Activated CD4-positive, alpha-beta T cell treated with anti-CD3 and anti-CD28 coated beads, Interleukin-2, amount 10 ng/mL, durations not matched to agents 24 days and 14 days (primary cell): ENCODE measurements at regions not wholly inside any gene's neighbourhood (a gene's known extent, or its start where the extent isn't known, plus 50 kb on each side); places are given as distances from the start of the nearest gene placed in this dataset.

Source experiments
- DNase-seq: peaks from one replicate; pipeline ENCODE4 v3.0.0; 2022
- H3K27ac Mint-ChIP-seq: one replicate; pipeline ENCODE4 v1.8.0; 2022; ENCODE audit warnings: mild to moderate bottlenecking, mixed read lengths
- H3K27me3 Mint-ChIP-seq: one replicate; pipeline ENCODE4 v1.8.0; 2022; ENCODE audit warnings: mixed read lengths
- H3K36me3 Mint-ChIP-seq: one replicate; pipeline ENCODE4 v1.8.0; 2022; ENCODE audit warnings: low read depth, mild to moderate bottlenecking, mixed read lengths
- H3K4me1 Mint-ChIP-seq: one replicate; pipeline ENCODE4 v1.8.0; 2021; ENCODE audit warnings: mixed read lengths
- H3K4me3 Mint-ChIP-seq: one replicate; pipeline ENCODE4 v1.8.0; 2022; ENCODE audit warnings: mild to moderate bottlenecking, moderate library complexity, mixed read lengths
- H3K9me3 Mint-ChIP-seq: one replicate; pipeline ENCODE4 v1.8.0; 2021; ENCODE audit warnings: mixed read lengths
- intact Hi-C: fragments of 100-400 bp; cut with micrococcal nuclease; formaldehyde crosslinking; loops from one replicate; pipeline ENCODE4 v1.15.1; 2023

DNA sequence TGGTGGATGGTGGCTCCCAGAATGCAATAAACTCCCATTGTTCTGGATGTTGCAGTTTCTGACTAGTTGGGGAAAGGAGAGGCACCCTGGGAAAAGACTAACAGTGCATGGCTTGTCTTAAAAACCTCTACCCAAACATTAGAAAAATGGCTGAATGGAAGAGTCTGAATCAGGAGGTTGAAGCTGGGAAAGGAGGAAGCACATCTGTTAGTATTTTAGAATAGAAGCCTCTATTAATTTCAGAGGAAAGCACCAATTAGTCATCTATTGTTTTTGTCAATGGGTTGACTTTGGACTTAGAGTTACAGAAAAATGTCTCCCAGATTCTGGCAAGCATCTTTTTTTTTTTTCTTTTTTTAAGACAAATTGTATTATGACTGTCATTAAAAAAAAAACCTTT, 56.1 kb upstream of the ELMO1 start:
- no peak overlapping the region for H3K4me3 Mint-ChIP-seq
- H3K27ac Mint-ChIP-seq: no peak overlapping the region
- intact Hi-C loops: no loop called here
- no peaks in the 10 kb centered on the region for H3K9me3 Mint-ChIP-seq
- no peak for DNase-seq
- no peaks in the 10 kb centered on the region for H3K4me1 Mint-ChIP-seq
- peaks cover 28% of the 10 kb centered on the region for H3K27me3 Mint-ChIP-seq
- H3K36me3 Mint-ChIP-seq: no peaks in the 10 kb centered on the region

DNA sequence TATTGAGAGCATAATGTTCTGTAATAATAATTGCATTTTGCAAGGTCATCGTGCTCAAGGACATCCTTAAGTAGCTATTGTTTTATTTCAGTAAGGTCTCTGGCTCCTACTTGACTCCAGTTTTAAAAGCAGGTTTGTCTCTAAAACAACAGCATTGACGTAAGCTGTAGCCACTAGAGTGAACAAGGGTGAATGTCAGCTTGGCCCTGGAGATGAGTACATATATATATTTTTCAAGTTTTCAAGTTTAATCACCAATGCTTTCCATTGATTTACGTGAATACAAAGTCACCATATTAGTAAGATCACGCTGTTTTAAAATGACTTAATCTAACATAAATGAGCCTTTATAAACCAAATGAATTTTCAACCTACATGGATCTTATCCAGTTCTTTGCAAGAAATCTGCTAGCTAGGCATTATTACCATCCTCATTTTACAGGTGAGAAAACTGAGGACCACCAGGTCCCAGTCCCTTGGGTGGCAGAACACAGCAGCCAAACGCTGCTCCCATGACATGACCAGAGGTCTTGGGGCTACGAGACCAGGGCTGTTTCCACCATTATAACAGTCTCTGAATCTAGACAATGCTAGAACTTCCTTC, 57.2 kb upstream of the ELMO1 start:
- no peak overlapping the region for H3K4me3 Mint-ChIP-seq
- H3K27me3 Mint-ChIP-seq: peaks cover 30% of the 10 kb centered on the region
- DNase-seq: no peak
- H3K4me1 Mint-ChIP-seq: no peaks in the 10 kb centered on the region
- H3K9me3 Mint-ChIP-seq: no peaks in the 10 kb centered on the region
- intact Hi-C loops: no loop called here
- no peaks in the 10 kb centered on the region for H3K36me3 Mint-ChIP-seq
- H3K27ac Mint-ChIP-seq: no peak overlapping the region

DNA sequence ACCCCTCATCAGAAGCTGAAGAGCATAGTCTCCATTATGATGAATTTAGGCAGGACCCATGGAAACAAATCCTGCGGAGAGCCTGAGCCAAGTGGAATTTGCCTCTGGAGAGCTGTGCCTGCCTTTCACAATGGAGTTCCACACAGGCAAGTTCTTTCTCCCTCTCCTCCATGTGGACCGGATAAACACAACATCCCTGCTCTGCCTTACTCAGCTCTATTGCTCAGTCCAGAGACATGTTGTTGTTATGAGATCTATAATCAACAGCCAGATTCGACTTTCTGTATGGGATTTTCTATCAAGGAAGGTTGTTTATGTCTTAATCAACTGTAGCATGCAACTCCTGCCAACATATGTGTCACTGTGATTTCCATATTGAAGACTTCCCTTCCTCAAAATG, 59.5 kb upstream of the ELMO1 start:
- Mint-ChIP-seq H3K9me3 (no peaks in the 10 kb centered on the region), H3K4me1 (no peaks in the 10 kb centered on the region), H3K27ac (no peak overlapping the region), H3K4me3 (no peak overlapping the region), H3K27me3 (peaks cover 30% of the 10 kb centered on the region), H3K36me3 (no peaks in the 10 kb centered on the region)
- intact Hi-C loops: no loop called here
- DNase-seq: no peak

DNA sequence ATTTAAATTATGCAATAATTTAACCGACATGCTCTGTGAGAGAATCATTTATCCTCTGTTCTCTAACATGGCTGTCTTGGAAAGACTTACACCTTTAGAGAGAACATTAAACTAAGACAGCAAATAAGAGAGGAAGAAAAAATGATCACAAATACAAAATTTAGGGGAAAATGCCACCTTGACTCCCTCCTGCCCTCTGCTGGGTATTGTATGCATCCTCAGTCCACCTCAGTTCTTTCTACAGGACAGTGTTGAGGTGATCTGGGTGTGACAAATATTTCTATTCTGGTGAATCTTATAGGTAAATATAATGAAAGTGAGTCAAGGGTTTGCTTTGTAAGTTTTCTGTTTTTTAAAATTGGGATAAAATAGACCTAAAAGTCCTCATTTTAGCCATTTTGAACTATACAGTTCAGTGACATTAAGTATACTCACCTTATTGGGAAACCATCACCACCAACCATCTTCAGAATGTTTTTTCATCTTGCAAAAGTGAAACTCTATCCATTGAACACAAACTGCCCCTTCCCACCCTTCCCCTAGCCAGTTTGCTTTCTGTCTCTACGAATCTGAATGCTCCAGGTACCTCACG, 61.5 kb upstream of the ELMO1 start:
- no peaks in the 10 kb centered on the region for H3K9me3 Mint-ChIP-seq
- H3K27ac Mint-ChIP-seq: no peak overlapping the region
- H3K4me1 Mint-ChIP-seq: no peaks in the 10 kb centered on the region
- intact Hi-C loops: loop anchor here (1.0 to 5.0 kb wide), 2 partner anchors 273 to 302 kb away; no protein-coding TSS in a partner anchor
- H3K27me3 Mint-ChIP-seq: peaks cover 28% of the 10 kb centered on the region
- H3K4me3 Mint-ChIP-seq: no peak overlapping the region
- H3K36me3 Mint-ChIP-seq: no peaks in the 10 kb centered on the region
- DNase-seq: peak; percentile 72

DNA sequence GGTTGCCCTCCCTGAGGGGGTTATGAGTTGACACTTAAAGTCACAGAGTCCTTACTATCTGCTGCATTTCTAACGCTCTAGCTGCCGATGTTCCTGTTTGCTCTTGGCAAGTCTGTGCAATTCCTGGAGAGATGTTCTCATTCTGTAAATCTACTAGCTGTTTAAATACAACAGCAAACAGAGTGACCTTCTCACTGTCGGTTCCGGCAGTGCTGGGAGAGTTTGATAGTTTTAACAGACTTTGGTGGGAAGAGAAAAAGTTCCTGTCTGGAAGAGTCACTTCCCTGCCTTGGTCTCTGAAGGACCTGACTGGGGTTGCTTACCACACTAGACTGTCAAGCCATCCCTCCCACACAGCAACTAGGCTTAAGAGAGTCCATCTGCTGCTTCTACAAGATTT, 63.3 kb upstream of the ELMO1 start:
- Mint-ChIP-seq H3K4me3 (no peak overlapping the region), H3K27me3 (peaks cover 28% of the 10 kb centered on the region), H3K4me1 (no peaks in the 10 kb centered on the region), H3K27ac (no peak overlapping the region), H3K36me3 (no peaks in the 10 kb centered on the region), H3K9me3 (no peaks in the 10 kb centered on the region)
- DNase-seq: no peak
- intact Hi-C loops: loop anchor here (5.0 kb wide), 1 partner anchor 275 kb away; no protein-coding TSS in a partner anchor

DNA sequence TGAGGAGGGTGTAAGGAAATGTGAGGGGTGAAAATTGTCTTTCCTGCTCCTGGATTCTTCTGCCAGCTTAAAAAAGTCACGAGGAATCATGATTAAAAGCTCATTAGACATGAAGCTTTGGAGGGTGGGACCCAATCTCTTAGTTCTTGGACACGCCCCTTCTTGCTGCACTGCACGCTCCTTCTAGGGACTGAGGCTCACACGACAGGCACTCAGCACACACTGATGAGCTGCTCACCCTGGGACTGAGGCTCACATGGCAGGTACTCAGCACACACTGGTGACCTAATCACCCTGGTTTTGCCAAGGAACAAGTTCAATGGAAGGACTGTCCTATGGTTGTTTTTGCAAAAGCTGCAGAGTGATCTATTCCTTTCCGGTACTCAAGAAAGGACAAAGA, 65.8 kb upstream of the ELMO1 start:
- no peaks in the 10 kb centered on the region for H3K4me1 Mint-ChIP-seq
- no peak for DNase-seq
- intact Hi-C loops: loop anchor here (5.0 kb wide), 1 partner anchor 277 kb away; no protein-coding TSS in a partner anchor
- no peak overlapping the region for H3K27ac Mint-ChIP-seq
- H3K36me3 Mint-ChIP-seq: no peaks in the 10 kb centered on the region
- peaks cover 4% of the 10 kb centered on the region for H3K9me3 Mint-ChIP-seq
- H3K27me3 Mint-ChIP-seq: peaks cover 11% of the 10 kb centered on the region
- H3K4me3 Mint-ChIP-seq: no peak overlapping the region

DNA sequence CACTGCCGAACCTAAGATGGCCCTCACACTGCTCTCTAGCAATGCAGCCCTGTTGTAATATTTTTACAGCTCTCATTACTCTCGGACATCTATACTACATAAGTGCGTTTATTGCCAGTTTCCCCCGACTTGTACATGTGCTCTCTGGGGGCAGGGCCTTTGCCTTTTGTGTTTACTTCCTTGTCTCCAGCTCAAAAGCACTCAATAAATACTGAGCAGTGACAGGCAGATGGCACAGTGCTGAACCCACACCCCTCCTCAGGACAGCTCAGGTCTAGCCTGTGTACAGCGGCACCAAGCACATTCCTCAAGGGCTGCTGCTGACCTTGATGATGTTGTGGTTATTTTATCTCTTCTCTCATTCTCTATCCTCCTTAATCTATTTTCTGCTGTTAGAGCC, 68.0 kb upstream of the ELMO1 start:
- Mint-ChIP-seq H3K36me3 (no peaks in the 10 kb centered on the region), H3K9me3 (peaks cover 9% of the 10 kb centered on the region), H3K27me3 (peaks cover 23% of the 10 kb centered on the region), H3K4me1 (no peaks in the 10 kb centered on the region), H3K4me3 (no peak overlapping the region), H3K27ac (no peak overlapping the region)
- no peak for DNase-seq
- intact Hi-C loops: no loop called here

DNA sequence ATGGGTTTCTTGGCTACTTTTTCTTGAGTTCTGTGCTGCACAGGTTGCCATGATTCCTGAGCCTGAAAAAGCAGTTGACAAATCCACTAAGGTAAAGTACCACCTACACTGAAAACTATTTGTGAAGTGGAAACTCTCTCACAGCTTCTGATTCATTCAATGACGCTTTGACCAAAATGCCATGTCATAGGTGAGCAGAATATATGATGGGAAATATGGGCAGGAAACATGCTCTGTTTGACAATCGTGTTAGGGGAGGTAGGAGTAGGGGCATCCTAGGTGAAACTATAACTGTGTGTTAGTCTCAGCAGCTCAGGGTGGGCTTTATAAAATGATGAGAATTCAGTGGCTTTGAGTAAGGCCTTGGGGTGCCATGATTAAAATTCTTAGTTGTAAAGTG, 69.6 kb upstream of the ELMO1 start:
- Mint-ChIP-seq H3K36me3 (no peaks in the 10 kb centered on the region), H3K4me3 (no peak overlapping the region), H3K9me3 (peaks cover 9% of the 10 kb centered on the region), H3K27ac (no peak overlapping the region), H3K4me1 (no peaks in the 10 kb centered on the region), H3K27me3 (peaks cover 28% of the 10 kb centered on the region)
- DNase-seq: no peak
- intact Hi-C loops: no loop called here

DNA sequence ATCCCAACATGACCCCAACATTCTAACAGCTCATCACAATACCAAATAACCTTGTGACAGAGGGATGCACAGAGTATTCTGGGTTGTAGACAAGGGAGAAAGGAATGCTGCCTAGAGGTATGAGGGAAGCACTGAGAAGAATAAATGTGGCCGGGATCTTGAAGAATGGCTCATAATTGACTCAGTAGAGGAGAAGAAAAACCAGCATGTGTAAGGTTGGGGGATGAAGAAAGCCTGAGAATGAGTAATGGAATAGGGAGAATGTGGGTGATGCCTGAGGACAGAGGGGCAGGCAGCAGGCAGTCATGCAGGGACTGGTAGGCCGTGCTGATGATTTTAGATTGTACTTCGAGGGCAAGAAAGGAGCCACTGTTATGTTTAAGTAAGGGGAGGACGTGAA, 75.4 kb upstream of the ELMO1 start:
- no peaks in the 10 kb centered on the region for H3K36me3 Mint-ChIP-seq
- H3K27me3 Mint-ChIP-seq: peaks cover 40% of the 10 kb centered on the region
- intact Hi-C loops: no loop called here
- no peaks in the 10 kb centered on the region for H3K4me1 Mint-ChIP-seq
- H3K9me3 Mint-ChIP-seq: peaks cover 14% of the 10 kb centered on the region
- H3K4me3 Mint-ChIP-seq: no peak overlapping the region
- no peak overlapping the region for H3K27ac Mint-ChIP-seq
- DNase-seq: no peak

DNA sequence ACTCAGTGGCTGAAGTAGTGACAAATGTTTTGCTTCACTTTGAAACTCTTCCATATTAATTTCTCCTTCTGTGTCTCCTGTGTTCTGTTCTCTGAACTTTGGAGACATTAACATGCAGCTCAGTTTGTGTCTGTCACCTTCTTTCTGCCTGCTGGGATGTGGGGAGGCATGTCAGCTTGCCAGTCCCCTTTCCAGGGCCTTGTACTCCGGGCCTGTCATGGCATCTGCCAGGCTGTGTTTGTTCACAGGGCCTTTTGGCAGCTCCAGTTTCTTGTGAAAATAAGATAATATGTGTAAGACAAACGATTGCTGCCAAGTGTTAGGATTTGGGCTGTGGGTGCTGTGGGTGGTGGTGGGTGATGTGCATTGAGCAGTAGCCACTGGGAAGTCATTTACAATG, 76.1 kb upstream of the ELMO1 start:
- no peaks in the 10 kb centered on the region for H3K4me1 Mint-ChIP-seq
- no peaks in the 10 kb centered on the region for H3K36me3 Mint-ChIP-seq
- intact Hi-C loops: no loop called here
- peaks cover 8% of the 10 kb centered on the region for H3K9me3 Mint-ChIP-seq
- peaks cover 35% of the 10 kb centered on the region for H3K27me3 Mint-ChIP-seq
- no peak overlapping the region for H3K27ac Mint-ChIP-seq
- H3K4me3 Mint-ChIP-seq: no peak overlapping the region
- no peak for DNase-seq

DNA sequence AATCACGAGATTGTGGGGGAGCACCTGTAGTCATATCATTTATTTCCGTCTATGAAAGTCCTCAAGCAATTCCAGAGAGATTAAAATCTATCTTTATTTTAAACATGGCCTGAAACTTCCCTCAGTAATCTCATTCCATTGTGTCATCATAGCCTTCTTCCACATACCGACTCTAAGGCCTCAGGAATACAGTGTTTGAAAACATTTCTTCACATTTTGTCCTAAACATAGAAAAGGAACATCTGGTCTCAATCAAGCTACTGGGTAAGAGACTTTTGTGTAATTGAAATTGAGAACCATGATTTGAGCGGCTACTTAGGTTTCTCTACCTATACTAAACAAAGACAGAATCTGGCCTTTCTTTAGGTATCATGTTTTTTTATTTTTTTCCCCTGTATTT, 78.0 kb upstream of the ELMO1 start:
- H3K4me1 Mint-ChIP-seq: no peaks in the 10 kb centered on the region
- DNase-seq: no peak
- H3K4me3 Mint-ChIP-seq: no peak overlapping the region
- no peaks in the 10 kb centered on the region for H3K36me3 Mint-ChIP-seq
- peaks cover 6% of the 10 kb centered on the region for H3K9me3 Mint-ChIP-seq
- no peak overlapping the region for H3K27ac Mint-ChIP-seq
- intact Hi-C loops: no loop called here
- H3K27me3 Mint-ChIP-seq: peaks cover 26% of the 10 kb centered on the region

DNA sequence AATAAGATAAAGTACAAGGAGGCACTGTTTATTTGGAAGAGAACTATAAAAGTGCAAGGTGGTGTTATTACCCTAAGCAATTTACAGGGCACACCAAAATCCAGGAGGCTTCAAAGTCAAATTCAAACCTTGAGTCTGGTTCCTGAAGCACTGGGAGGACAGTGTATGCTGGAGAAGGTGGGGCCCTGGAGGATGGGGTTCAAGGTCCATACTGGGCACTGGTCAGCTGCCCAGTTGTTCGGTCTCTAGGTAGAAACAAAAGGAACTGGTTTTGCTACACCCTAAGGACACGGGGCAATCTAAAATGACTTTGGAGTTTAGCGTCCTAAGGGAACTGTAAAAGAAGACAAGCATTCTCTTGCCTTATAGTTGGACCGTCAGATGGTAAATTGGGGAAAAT, 78.4 kb upstream of the ELMO1 start:
- DNase-seq: no peak
- intact Hi-C loops: no loop called here
- Mint-ChIP-seq H3K27me3 (peaks cover 27% of the 10 kb centered on the region), H3K9me3 (peaks cover 6% of the 10 kb centered on the region), H3K36me3 (no peaks in the 10 kb centered on the region), H3K4me1 (no peaks in the 10 kb centered on the region), H3K4me3 (no peak overlapping the region), H3K27ac (no peak overlapping the region)

DNA sequence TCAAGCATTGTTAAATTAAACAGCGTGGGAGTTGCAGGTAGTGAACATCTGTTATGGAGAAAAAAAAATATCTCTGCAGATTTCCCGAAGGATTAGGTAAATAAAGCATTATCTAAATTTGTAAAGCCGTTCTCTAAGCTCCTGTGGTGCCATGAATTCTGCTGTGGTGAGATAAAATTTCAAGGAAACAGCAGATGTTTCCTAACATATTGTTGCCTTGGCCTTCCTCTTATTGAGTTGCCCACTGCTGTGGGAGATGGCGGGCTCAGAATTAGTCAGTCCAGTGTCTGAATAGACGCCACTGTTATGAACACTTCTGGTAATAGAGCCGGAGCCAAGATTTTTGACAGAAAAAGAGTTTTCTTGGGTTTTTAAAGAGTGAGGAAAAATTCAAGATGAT, 82.6 kb upstream of the ELMO1 start:
- peaks cover 12% of the 10 kb centered on the region for H3K9me3 Mint-ChIP-seq
- H3K27me3 Mint-ChIP-seq: peaks cover 25% of the 10 kb centered on the region
- no peaks in the 10 kb centered on the region for H3K4me1 Mint-ChIP-seq
- no peaks in the 10 kb centered on the region for H3K36me3 Mint-ChIP-seq
- H3K4me3 Mint-ChIP-seq: no peak overlapping the region
- intact Hi-C loops: no loop called here
- no peak for DNase-seq
- H3K27ac Mint-ChIP-seq: no peak overlapping the region

DNA sequence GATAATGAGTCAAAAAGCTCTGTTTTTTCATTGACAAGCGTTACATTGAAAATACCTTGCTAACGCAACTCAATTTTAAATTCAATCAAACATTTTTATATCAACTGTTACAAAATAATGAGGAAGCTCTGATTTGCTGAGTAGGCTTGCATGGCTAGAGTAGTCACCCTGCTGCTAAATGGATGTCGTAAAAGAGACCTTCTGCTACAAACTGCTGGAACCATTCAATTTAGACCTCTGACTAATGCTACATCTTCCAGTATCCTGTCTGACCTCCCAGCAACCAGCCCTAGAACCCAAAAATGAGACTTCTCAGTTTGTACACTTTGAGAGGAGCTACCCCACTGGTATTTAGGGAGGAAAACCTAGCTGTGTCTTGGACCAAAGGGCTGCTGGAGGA, 84.0 kb upstream of the ELMO1 start:
- no peak overlapping the region for H3K4me3 Mint-ChIP-seq
- no peaks in the 10 kb centered on the region for H3K4me1 Mint-ChIP-seq
- no peak for DNase-seq
- intact Hi-C loops: no loop called here
- H3K27me3 Mint-ChIP-seq: peaks cover 21% of the 10 kb centered on the region
- H3K27ac Mint-ChIP-seq: no peak overlapping the region
- H3K36me3 Mint-ChIP-seq: no peaks in the 10 kb centered on the region
- H3K9me3 Mint-ChIP-seq: peaks cover 12% of the 10 kb centered on the region
